Posterior cingulate gyrus (tissue), 11 donors: ENCODE measurements at regions not wholly inside any gene's neighbourhood (a gene's known extent, or its start where the extent isn't known, plus 50 kb on each side); places are given as distances from the start of the nearest gene placed in this dataset.
A peak's percentile ranks its signal among the peaks of the same experiment; 100 is the strongest.

Experiments
- DNase-seq, 10 donors: peaks; one replicate each; pipeline versions ENCODE4 v3.0.0 to v3.0.0-alpha.2; 2020 to 2021; ENCODE audit warnings: mixed read lengths in 3 of 10
- intact Hi-C: fragments of 100-400 bp; cut with DNase I; formaldehyde crosslinking; loops from one replicate; pipeline ENCODE4 v1.15.1; 2023

- peak; percentile 91 to 99 (median 96) for DNase-seq
- intact Hi-C loops, result loop anchor here (10.0 kb wide), 2 partner anchors 121 to 299 kb away; partner anchors contain the start of genes FOXJ3 and HIVEP3
These were observed 117.2 kb upstream of the GUCA2B start for GRCh38 chr1:42035830-42036604.

- intact Hi-C loops, result loop anchor here (10.0 kb wide), 2 partner anchors 121 to 299 kb away; partner anchors contain the start of genes FOXJ3 and HIVEP3
- DNase-seq, result peak; percentile 40 to 91 (median 63)
These were observed 116.6 kb upstream of the HIVEP3 start for GRCh38 chr1:42035205-42035829.

- no peak for DNase-seq
- intact Hi-C loops, result loop anchor here (10.0 kb wide), 2 partner anchors 120 to 300 kb away; partner anchors contain the start of genes FOXJ3 and HIVEP3
These were observed 115.7 kb upstream of the HIVEP3 start for GRCh38 chr1:42034426-42034825.

- intact Hi-C loops, result loop anchor here (10.0 kb wide), 2 partner anchors 119 to 301 kb away; partner anchors contain the start of genes FOXJ3 and HIVEP3
- DNase-seq, result no peak
These were observed 114.9 kb upstream of the HIVEP3 start for GRCh38 chr1:42033629-42034028.

- intact Hi-C loops, result no loop called here
- DNase-seq, result no peak
These were observed 99.0 kb upstream of the HIVEP3 start for GRCh38 chr1:42017730-42018129.

- intact Hi-C loops, result no loop called here
- DNase-seq, result no peak
These were observed 98.5 kb upstream of the HIVEP3 start for GRCh38 chr1:42017259-42017658.

GRCh38 chr1:42014823-42015222, 96.1 kb upstream of the HIVEP3 start:
- no peak for DNase-seq
- intact Hi-C loops, result no loop called here

GRCh38 chr1:42013881-42014470, 95.3 kb upstream of the HIVEP3 start:
- intact Hi-C loops, result no loop called here
- peak in 5 of 10 donors; percentile 20 to 84 (median 49) for DNase-seq

- no peak for DNase-seq
- intact Hi-C loops, result no loop called here
These were observed 94.1 kb upstream of the HIVEP3 start for GRCh38 chr1:42012852-42013251.

GRCh38 chr1:42010381-42010780, 91.7 kb upstream of the HIVEP3 start:
- intact Hi-C loops, result no loop called here
- DNase-seq, result no peak

GRCh38 chr1:42008264-42008663, 89.5 kb upstream of the HIVEP3 start:
- intact Hi-C loops, result no loop called here
- no peak for DNase-seq

- intact Hi-C loops, result no loop called here
- no peak for DNase-seq
These were observed 88.1 kb upstream of the HIVEP3 start for GRCh38 chr1:42006836-42007235.

- no peak for DNase-seq
- intact Hi-C loops, result no loop called here
These were observed 87.4 kb upstream of the HIVEP3 start for GRCh38 chr1:42006093-42006492.

GRCh38 chr1:42005530-42005929, 86.8 kb upstream of the HIVEP3 start:
- no peak for DNase-seq
- intact Hi-C loops, result no loop called here

GRCh38 chr1:42004860-42005259, 86.1 kb upstream of the HIVEP3 start:
- intact Hi-C loops, result no loop called here
- no peak for DNase-seq

- DNase-seq, result no peak
- intact Hi-C loops, result no loop called here
These were observed 85.6 kb upstream of the HIVEP3 start for GRCh38 chr1:42004322-42004721.

- intact Hi-C loops, result no loop called here
- DNase-seq, result no peak
These were observed 84.7 kb upstream of the HIVEP3 start for GRCh38 chr1:42003433-42003832.

- intact Hi-C loops, result no loop called here
- DNase-seq, result no peak
These were observed 83.5 kb upstream of the HIVEP3 start for GRCh38 chr1:42002220-42002619.

- intact Hi-C loops, result no loop called here
- no peak for DNase-seq
These were observed 82.0 kb upstream of the HIVEP3 start for GRCh38 chr1:42000766-42001165.

- no peak for DNase-seq
- intact Hi-C loops, result no loop called here
These were observed 81.2 kb upstream of the HIVEP3 start for GRCh38 chr1:41999884-42000283.

GRCh38 chr1:41998250-41998649, 79.5 kb upstream of the HIVEP3 start:
- intact Hi-C loops, result no loop called here
- no peak for DNase-seq
